ENCODE measurements at regions not wholly inside any gene's neighbourhood (a gene's known extent, or its start where the extent isn't known, plus 50 kb on each side); places are given as distances from the start of the nearest gene placed in this dataset.

DNA sequence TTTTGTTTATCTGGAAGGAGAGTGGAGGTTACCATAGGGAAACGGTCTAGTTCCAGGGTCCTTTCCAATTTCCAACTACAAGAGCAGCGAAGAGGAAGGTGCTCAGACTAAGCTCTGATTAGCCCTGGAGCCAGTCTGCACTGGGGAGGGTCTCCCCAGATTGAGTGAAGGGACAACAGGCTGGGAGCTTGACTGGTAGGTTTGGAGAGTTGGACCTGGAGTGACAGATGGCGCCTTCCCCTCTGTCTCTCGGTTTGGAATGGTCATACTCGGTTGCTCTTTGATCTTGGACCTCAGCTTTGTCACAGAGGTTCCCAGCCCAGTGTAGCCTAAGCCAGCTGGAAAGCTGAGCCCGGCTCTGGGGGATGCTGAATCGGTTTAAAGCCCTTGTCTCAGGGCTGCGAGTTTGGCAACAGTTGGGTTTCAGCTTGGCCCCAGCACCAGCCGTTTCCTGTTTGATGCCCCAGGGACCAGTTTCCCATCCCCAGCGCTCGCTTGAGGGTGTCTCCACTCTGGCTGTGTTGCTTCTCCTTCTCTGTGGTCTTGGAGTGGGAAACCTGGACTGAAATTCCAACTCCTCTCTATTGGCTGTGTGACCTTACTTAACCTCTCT lies 53.1 kb upstream of the ULK4 start:
- no peaks in the 10 kb centered on the region for H3K9me3 ChIP-seq (ENCODE audit: insufficient read depth, low read length)
- peaks cover 69% of the 10 kb centered on the region for H3K79me2 ChIP-seq (ENCODE audit: low read length)
- peaks cover 14% of the 10 kb centered on the region for H3K36me3 ChIP-seq (replicated peaks; ENCODE audit: low read depth, low read length)
- H2AFZ ChIP-seq (ENCODE audit: low read depth, low read length): no peak overlapping the region
- H3K27ac ChIP-seq (ENCODE audit: low read length): peak overlapping the region; percentile 80
- H3K4me3 ChIP-seq (ENCODE audit: low read length): peak overlapping the region; percentile 89
- H3K4me1 ChIP-seq (ENCODE audit: low read length): peaks cover 61% of the 10 kb centered on the region
- H3K4me2 ChIP-seq (ENCODE audit: low read length): peak overlapping the region; percentile 87
- peak overlapping the region; percentile 93 for H3K9ac ChIP-seq (ENCODE audit: low read length)
- TF ChIP-seq EZH2phosphoT487 (IDR thresholded peaks at IDR 0.05; ENCODE audit: low read depth): no peak
- TF ChIP-seq, protein P1, sequence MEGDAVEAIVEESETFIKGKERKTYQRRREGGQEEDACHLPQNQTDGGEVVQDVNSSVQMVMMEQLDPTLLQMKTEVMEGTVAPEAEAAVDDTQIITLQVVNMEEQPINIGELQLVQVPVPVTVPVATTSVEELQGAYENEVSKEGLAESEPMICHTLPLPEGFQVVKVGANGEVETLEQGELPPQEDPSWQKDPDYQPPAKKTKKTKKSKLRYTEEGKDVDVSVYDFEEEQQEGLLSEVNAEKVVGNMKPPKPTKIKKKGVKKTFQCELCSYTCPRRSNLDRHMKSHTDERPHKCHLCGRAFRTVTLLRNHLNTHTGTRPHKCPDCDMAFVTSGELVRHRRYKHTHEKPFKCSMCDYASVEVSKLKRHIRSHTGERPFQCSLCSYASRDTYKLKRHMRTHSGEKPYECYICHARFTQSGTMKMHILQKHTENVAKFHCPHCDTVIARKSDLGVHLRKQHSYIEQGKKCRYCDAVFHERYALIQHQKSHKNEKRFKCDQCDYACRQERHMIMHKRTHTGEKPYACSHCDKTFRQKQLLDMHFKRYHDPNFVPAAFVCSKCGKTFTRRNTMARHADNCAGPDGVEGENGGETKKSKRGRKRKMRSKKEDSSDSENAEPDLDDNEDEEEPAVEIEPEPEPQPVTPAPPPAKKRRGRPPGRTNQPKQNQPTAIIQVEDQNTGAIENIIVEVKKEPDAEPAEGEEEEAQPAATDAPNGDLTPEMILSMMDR (IDR thresholded peaks at IDR 0.05; ENCODE audit: low read depth, low read length): no peak
- H3K27me3 ChIP-seq (ENCODE audit: low read depth, low read length): no peaks in the 10 kb centered on the region
- H4K20me1 ChIP-seq (ENCODE audit: insufficient read depth, low read length): peaks cover 55% of the 10 kb centered on the region

DNA sequence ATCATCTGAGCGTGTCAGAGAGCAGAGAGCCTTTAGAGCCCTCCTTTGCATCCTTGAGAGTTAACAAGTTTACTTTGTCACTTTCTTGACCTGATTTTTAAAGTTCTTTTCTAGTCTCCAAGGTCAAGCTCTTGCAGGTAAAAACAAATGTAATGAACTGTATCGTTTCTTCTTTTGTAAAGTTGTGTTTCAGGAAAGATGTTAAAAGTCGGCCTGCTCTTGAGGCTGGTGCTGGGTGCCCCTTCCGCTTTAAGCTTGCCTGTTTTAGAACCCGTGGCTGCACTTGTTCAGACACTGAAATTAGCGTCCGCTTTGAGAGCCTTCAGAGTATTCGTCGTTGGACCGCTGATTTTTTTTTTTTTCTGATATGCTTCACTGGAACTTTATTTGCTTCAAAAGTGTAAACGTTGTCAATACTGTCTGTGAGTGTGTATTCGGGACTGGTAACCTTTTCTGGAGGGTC lies 52.6 kb upstream of the ULK4 start:
- Histone ChIP-seq H3K4me2 (ENCODE audit: low read length) (peak overlapping the region; percentile 87), H3K27me3 (ENCODE audit: low read depth, low read length) (no peaks in the 10 kb centered on the region), H3K9ac (ENCODE audit: low read length) (peak overlapping the region; percentile 93), H3K9me3 (ENCODE audit: insufficient read depth, low read length) (no peaks in the 10 kb centered on the region), H3K4me1 (ENCODE audit: low read length) (peaks cover 66% of the 10 kb centered on the region), H3K36me3 (replicated peaks; ENCODE audit: low read depth, low read length) (peaks cover 14% of the 10 kb centered on the region), H3K27ac (ENCODE audit: low read length) (peak overlapping the region; percentile 80), H2AFZ (ENCODE audit: low read depth, low read length) (no peak overlapping the region), H4K20me1 (ENCODE audit: insufficient read depth, low read length) (peaks cover 49% of the 10 kb centered on the region), H3K79me2 (ENCODE audit: low read length) (peaks cover 64% of the 10 kb centered on the region), H3K4me3 (ENCODE audit: low read length) (peak overlapping the region; percentile 89)
- TF ChIP-seq, protein P1 (IDR thresholded peaks at IDR 0.05; ENCODE audit: low read depth, low read length): no peak
- no peak for TF ChIP-seq EZH2phosphoT487 (IDR thresholded peaks at IDR 0.05; ENCODE audit: low read depth)

DNA sequence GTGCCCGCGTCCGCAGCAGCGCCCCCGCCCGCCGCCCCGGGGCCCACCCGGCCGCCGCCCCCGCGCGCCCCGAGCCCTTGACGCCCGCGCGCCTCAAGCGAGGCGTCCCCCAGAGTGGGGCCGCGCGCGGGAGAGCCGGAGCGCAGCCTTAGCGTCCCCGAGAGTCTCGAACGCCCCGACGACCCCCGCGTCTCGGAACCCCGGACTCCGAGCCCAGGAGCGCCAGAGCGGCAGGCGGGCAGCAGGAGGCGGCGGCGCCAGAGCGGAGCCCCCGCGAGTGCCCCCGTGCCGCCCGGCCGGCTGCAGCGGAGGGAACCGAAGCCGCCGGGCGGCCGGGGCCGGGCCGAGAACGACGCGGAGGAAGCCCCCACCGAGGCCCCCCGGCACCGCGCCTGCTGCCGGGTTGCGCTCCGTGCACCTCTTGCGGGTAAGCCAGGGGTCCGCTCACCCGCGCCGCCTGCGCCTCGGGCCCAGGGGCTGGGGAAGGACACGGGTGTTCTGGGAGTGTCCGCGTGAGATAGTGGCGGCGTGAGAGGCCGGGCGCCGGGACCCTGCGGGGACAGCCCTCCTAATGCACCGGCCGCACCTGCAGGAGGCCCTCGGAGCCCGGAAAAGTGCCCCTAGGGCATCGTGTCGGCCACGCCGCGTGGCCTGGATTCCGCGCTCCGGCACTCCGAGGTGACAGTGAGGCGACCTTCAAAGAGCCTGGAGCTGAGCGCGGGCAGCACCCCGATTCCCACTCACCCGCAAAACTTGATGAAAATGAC lies 52.0 kb upstream of the ULK4 start:
- H3K36me3 ChIP-seq (replicated peaks; ENCODE audit: low read depth, low read length): peaks cover 14% of the 10 kb centered on the region
- peaks cover 58% of the 10 kb centered on the region for H3K79me2 ChIP-seq (ENCODE audit: low read length)
- peaks cover 73% of the 10 kb centered on the region for H3K4me1 ChIP-seq (ENCODE audit: low read length)
- H3K27ac ChIP-seq (ENCODE audit: low read length): peak overlapping the region; percentile 80
- peak overlapping the region; percentile 89 for H3K4me3 ChIP-seq (ENCODE audit: low read length)
- H3K9ac ChIP-seq (ENCODE audit: low read length): peak overlapping the region; percentile 93
- no peak overlapping the region for H2AFZ ChIP-seq (ENCODE audit: low read depth, low read length)
- H3K9me3 ChIP-seq (ENCODE audit: insufficient read depth, low read length): no peaks in the 10 kb centered on the region
- no peaks in the 10 kb centered on the region for H3K27me3 ChIP-seq (ENCODE audit: low read depth, low read length)
- no peak for TF ChIP-seq EZH2phosphoT487 (IDR thresholded peaks at IDR 0.05; ENCODE audit: low read depth)
- TF ChIP-seq, protein P1 (IDR thresholded peaks at IDR 0.05; ENCODE audit: low read depth, low read length): no peak; the same call in 1 of the 2 replicates
- H3K4me2 ChIP-seq (ENCODE audit: low read length): peak overlapping the region; percentile 87
- peaks cover 43% of the 10 kb centered on the region for H4K20me1 ChIP-seq (ENCODE audit: insufficient read depth, low read length)

All from OCI-LY3 (cell line).